SKM-1 treated with dmso at 0.1 percent for 144 hours (cell line): ENCODE measurements at regions not wholly inside any gene's neighbourhood (a gene's known extent, or its start where the extent isn't known, plus 50 kb on each side); places are given as distances from the start of the nearest gene placed in this dataset.

ENCODE experiments used
- DNase-seq: peaks from one replicate; lab custom pipeline; 2025; ENCODE audit not compliant: unreplicated experiment; lab: John Stamatoyannopoulos, UW

DNA sequence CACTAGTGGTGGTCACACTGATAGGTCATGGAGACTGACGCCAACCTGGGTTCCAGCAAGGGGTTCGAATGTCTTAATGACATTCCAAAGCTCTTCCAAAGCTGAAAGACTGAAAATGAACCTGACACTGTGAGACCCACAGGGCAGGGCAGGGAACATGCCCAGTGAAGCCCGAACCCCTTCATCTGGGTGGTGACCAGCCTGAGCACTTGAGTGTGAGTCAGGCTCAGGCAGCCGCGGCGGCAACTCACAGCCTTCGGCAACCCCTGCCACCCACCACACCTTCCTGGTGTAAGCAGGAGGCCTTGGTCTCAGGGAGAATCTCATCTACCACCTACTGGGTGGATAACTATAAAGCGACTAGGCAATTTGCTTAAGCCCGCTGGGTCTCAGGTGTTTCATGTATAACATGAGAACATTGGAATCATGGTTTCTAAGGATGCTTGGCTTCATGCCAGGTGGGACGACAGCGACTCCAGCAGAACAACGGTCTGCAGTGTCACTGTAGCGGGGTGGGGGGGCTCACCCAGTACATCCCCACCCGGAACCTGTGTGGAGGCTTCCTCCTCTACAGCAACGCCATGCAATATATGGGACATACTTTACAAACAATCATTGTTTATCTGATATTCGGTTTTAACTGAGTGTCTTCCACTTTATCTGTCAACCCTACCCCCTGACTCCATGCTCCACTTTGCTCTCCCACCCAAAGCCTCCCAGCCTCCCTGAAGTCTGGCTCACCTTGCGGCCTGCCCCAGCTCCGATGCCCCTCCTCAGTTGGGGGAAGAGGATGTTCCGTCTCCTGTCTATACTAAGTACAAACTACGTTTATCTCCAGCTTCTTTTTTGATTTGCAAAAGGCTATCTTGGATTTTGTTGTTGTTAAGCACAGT lies 125.0 kb upstream of the MEF2A start:
- no peak for DNase-seq

DNA sequence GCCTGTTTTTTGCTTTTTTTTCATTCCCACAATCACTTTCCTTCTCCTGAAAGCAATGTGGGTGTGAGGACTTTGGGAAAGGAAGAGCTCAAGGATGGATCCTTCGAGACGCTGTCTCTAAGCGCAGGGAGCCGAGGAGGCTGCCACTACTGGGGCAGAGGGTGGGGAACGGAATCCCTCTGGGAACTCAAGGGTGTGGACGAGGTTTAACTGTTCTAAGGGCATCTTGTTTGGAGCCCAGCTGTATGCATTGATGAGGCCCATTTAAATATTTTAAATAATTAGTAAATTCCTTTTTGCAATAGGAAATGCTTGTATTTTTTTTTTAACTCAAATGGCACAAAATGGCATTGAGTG lies 124.4 kb upstream of the MEF2A start:
- DNase-seq, result no peak

DNA sequence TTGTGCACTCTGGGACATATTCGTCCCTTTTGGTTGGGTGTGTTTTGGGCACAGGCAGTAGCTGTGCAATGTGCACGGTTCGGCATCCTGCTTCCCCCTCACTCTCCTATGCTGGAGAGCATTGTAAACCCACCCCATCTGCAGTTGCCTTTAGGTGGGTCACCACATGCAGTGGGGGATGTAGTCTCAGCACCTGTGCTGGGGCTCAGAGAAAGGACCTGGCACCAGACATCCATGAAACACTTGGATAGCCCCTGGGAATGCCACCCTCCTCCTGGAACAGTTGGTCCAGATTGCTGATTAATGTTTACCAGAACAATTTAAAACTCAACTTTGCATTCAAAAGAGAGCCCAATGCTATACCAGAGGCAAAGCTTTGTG lies 123.9 kb upstream of the MEF2A start:
- DNase-seq, result no peak

DNA sequence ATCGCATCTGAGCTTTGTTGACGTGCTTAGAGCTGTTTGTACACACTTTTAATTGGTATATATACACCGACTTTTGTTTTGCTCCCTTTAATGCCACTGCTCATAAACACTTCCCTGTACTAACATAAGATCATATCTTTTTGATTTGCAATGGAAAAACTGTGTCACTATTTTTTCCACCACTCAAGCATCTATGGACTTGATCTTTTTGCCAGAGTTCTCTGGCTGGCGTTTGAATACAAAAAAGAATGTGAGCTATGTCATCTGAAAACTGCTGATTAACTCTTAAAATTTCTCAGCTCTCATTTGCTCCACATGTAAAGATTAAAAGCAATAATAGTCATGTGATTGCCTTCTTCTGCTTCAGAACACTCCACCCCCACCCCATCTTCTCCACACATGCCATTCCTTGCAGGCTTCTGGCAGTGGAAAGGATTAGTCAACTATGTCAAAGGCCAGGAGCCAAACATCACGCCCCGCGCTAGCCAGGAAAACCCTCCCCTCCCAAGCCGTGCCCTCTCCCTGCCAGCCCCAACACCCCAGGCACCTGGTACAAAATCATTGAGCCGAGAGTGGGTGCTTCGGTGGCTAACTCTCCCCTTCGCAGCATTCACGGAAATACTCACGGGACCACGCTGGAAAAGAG lies 123.4 kb upstream of the MEF2A start:
- no peak for DNase-seq

DNA sequence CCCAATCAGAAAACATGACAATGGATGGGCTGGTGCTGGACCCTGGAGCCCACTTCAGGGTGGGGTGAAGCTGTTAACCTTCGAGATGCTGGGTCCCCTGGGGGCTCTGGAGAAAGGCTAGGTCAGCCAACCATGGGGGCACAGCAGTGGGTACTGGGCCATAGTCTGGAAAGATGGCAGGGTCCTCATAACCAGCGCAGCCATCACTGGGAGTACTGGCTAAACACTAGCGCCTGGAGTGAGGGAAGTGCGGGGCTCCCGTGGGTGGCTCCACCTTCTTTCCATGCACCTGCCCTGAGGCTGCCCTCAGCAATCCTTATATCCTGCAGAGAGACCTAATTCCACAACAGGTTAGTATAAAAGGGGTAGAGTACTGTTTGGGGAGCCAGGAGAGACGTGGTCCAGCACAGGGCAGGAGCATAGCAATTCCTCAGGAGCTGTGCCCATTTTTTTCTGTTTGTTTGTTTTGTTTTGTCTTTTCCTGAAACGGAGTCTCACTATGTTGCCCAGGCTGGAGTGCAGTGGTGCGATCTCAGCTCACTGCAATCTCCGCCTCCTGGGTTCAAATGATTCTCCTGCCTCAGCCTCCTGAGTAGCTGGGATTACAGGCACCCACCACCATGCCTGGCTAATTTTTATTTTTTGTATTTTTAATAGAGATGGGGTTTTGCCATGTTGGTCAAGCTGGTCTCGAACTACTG lies 122.6 kb upstream of the MEF2A start:
- no peak for DNase-seq

DNA sequence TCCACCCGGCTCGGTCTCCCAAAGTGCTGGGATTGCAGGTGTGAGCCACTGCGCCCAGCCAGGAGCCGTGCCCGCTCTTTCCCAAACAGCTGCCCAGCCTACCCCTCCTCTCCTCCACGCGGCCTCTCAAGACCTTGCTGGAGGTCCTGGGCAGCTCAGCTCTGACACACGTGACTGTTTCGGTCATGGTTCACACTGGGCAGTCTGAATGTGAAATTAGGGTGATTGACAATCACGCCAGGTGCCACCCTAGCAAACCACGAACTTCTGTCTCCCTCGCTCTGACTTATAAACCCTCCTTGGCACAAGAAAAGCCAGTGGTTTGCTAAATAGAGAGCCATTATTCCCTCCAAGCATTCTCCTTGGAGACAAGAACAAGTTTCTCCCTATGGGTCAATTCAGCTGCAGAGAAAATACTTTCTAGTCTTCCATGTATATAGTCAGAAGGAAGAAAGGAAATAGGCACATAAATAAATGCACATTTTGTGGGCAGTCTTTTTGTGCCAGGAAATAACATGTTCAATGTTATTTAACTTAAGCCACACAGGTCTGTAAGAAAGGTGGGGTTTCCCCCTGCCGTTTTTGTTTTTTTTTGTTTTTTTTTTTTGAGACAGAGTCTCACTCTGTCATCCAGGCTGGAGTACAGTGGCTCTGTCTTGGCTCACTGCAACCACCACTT lies 121.9 kb upstream of the MEF2A start:
- DNase-seq, result no peak

DNA sequence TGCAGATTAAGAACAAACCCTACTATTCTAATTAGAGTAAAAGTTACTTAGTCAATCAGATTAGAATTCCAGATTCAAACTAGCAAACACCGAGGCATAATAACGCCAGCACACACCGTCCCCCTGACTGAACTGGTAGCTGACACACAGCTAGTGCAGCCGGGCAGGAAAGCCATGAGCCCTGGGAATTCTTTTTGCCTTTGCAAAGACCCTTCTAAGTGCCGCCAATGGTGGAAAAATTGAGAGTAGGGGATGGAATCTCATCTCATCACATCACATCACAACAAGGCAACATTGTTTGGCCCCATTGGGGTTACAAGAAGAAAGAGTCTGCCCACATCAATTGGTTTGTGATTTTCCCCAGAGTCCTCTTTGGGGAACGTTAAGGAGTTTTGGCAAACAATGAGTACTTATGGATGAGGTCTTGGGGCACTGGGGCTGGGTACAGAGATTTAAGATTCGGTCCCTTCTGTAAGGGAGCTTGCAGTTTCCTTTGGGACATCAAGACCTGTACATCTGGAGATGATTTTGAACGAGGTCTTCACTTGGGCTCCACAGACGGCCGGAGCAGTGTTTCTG lies 120.4 kb upstream of the MEF2A start:
- no peak for DNase-seq

DNA sequence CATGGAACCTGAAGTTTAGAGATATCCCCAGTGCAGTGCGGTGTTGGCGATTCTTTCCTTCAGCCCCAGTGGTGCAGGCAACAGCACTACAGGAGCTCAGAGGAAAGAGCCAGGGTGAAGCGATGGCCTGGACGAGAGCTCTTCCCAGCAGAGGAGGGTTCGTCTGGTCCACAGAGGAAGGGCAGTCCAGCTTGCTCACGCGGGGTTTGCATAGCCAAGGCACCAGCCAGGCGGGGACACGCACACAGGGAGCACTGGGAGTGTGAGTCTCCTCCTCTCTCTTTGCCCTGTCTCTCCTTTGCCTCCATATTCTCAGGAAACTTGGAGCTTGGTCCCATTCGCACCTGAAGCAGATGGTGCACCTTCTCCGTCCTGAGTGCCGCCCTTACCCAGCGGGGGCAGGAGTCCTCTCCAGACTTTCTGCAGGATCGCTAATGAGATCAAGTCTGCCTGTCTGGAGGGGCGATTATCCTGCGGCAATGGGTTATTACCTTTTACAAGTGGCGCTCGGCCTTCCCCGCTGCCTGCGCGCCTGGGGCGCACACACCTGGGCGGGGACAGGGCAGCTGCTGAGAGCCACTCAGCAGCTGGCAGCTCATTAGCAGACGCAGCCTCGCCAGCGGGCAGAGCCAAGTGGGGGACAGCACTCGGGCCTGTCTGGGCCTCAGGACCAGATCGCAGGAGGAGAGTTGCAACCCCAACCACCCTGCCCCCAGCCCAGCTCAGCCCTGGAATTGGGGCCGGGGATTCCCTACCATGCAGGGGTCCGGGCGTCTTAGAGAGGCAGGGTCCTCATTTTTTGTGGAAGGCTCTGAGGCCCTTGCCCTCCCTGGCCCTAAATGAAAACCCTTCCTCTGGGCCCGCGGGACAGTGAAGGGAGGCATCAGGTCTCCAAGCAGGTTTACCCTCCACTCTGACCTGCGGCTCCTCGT lies 119.0 kb upstream of the MEF2A start:
- no peak for DNase-seq

DNA sequence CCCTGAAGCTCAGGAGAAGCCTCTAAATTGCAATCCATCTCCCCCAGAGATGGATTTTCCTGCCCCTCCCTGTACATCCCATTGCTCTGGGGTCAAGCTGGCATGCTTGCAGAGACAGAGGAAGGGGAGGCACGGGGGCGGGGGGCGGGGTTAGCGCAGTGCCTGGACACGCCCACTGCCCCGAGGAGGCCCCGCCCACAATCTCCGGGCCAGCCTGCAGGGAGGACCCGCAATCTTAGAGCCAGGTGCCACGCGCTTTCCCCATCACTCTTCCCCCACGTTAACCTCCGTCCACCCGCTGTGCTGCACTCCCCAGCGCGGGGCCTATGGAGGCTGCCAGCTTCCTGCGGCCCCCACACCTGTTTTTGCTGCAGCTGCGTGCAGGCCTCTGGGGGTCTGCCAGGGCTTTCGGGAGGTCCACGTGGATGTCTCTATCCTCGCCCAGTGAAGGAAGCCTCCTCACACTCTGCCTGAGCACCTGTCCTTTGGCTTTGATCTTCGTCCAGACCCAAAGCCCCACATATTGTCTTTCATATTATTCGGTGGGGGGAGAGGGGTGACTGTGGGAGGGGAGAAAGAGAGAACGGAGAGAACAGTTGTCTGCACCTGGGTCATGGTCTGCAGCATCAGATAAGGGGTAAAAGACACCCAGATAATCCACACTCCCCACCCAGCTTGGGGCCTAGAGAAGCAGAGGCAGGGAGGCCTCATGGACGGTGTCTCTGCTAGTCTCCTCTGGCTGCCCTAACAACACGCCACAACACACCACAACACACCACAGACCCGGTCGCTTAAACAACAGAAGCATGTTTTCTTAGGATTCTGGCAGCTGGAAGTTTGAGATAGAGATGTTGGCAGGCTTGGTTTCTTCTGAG lies 118.0 kb upstream of the MEF2A start:
- DNase-seq, result no peak

DNA sequence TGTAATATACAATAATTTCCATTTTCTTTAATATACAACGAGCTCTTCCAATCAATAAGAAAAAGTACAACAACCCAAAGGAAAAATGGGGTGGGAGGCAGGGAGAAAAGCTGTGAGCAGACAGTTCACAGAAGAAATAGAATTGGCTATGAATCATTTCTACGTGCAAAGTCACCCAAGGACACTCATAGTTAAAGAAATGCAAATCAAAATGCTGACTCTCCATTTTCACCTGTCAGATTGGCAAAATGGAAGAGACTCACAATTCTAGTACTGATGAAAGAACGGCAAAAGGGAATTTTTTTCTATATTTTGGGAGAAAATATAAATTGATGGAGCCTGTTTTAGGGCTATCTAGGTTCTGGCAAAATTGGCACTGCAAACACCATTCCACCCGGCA lies 116.3 kb upstream of the MEF2A start:
- no peak for DNase-seq

DNA sequence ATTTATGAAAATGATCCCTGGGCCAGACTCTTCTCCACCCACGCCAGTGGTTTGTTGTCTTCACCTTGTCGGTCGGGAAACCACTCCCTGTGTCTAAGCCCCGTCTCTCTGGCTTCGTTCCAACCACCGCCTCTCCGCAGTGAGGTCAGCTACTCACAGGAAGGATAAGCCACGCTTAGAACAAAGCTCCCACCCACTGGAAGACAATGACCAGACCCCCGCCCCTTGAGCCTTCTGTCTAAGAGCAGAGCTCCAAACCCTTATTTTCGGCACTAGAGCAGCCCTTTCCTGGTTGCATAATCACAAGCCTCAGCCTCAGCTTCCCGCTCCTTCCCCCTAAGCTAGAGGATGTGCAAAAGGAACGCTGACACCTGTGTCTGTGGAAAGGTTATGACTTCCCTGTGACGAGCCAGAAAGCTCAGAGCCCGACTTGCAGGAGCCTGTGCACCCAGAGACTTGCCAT lies 114.9 kb upstream of the MEF2A start:
- no peak for DNase-seq

DNA sequence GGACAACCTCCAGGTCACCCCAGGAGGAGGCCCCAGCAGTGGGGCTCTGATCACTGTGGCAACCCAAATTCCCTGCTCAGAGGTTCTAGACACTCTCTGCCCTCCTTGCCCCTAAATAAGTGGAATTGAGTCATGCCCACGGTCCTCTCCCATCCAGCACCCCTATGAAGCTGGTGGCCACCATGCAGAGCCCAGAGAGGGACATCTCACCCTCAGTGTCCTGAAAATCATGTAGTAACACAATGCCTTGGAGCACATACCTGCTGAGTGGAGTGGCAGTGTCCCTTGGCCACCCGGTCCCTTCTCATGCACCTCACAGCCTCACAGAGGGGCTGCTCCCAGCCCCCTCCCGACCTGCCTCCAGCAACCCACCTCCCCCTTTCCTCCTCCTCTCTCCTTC lies 114.3 kb upstream of the MEF2A start:
- no peak for DNase-seq

DNA sequence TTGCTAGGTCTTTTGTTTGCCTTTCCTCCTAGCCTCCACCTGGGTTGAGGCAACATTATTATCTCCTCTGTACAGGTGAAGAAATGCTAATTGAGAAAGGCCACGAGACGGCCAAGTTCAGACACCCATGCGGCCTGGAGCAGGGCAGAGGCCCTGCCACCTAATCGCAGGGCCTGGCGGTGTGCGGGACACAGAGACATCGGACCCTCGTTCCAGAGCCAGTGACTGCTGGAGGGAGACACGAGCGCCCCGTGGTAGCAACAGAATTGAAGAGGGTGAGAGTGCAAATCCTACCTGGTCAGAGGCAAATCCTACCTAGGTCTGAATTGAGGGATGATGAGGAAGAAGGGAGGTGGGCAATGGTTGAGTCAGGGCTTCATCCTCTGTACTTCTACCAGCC lies 113.8 kb upstream of the MEF2A start:
- DNase-seq, result no peak

DNA sequence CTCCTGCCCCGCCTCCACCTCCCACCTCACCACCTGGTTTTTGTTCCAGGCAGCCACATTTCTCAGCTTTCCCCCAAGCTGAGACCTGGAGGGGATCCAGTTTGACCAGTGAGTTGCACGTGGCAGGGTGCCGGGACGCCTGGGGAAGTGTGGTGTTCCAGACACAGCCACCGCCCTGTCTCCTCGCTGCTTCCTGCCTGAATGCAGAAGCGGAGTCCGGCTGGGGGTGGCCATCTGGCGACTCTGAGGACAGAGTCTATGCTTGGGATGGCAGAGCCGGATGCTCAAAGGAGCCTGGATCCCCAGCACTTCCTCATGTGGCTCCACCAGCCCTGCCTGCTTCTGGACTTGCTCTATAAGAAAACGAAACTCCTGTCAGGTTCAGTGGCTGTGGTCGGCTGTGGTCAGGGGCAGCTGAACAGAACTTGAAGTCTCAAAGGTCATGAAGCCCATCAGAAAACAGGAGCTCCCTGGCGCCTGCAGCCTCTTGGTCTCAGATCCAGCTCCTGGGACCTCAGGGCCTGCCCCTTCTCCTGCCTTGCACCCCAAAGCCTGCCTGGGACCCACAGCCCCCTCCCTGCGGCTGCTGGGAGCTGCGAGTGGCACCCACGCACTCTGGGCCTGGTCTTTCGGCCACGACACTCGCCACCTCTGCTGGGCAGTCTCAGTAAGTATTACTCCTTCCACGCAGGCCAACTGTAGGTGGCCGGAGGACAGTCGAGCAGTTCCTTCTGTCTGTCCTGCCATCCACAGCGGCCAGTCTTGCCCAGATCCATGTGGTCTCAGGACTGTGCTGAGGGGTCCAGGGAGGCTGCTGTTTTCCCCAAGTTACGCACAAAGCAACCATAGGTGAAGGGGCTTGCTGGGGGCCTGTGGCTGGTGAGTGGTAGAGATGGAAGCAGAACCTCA lies 112.8 kb upstream of the MEF2A start:
- peak; percentile 11 for DNase-seq

DNA sequence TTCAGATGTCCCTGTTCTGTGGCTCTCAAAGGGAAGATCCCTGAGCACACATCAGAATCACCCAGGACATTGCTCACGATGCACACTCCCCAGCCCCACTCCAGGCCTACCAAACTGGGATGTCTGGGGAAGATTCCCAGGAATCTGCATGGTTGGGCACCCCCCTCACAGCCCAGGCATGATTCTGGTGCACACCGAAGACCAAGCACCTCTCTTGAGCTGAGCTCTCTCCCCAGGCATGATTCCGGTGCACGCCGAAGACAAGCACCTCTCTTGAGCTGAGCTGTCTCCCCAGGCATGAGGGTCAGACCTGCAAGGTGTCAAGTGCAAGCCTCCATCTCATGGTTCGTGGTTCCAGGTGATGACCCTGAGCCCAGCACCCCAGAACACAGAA lies 112.2 kb upstream of the MEF2A start:
- DNase-seq, result no peak

DNA sequence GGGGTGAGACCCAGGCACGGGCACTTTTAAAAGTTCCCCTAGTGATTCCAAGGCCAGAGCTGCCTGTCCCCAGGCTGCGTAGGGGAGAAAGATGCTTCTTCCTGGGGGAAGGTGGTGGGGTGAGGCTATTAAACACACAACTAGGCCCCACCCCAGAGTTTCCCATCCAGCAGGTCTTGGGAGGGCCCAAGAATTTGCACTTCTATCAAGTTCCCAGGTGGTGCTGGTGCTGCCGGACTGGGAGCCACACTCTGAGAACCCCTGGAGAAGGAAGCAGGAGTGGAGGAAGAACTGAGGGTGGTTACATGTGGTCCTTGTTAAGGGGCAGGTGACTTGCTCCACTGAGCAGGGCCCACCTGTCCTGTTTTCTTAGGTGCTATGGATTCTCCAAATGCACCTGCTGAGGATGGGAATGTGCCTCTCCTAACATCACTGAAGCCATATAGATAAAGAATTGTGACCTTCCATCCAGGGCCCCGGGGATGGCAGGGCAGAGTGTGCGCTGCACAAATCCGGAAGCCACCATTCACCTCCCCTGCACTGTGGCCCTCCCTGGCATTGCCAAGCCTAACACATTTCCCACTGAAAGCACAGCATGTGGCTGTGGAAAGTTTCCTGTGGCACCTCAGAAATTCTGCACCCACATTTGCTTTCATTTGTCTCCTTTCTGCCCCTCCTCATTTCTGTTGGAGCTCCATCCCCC lies 111.5 kb upstream of the MEF2A start:
- no peak for DNase-seq
